ENCODE measurements at regions not wholly inside any gene's neighbourhood (a gene's known extent, or its start where the extent isn't known, plus 50 kb on each side); places are given as distances from the start of the nearest gene placed in this dataset.

- no peak for DNase-seq (ENCODE audit: low spot score)
Observed at GRCh38 chr2:157184161-157184895, 73.2 kb upstream of the GALNT5 start.

- no peak for DNase-seq (ENCODE audit: low spot score)
Observed at GRCh38 chr2:157185476-157186227, 71.9 kb upstream of the GALNT5 start.

- no peak for DNase-seq (ENCODE audit: low spot score)
Observed at GRCh38 chr2:157190151-157190550, 67.4 kb upstream of the GALNT5 start.

DNA sequence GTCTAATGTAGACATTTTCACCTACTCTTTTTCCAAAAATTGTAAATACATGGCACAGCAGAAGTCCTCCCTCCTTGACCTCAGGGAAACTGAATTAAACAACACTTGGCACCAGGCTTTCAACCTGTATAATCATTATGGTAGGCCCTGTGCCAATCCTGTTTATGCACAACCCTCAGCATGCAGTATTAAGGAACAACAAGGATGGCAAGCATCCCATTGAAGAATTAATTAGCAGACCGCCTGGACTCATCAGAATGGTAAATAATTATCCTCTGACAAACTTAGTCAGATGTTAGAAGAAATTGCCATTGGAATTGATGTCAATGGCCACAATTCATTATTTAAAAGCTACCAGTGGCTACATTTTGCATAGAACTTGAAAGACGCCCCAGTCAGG is 66.3 kb upstream of the GALNT5 start:
- DNase-seq (ENCODE audit: low spot score) = no peak

DNA sequence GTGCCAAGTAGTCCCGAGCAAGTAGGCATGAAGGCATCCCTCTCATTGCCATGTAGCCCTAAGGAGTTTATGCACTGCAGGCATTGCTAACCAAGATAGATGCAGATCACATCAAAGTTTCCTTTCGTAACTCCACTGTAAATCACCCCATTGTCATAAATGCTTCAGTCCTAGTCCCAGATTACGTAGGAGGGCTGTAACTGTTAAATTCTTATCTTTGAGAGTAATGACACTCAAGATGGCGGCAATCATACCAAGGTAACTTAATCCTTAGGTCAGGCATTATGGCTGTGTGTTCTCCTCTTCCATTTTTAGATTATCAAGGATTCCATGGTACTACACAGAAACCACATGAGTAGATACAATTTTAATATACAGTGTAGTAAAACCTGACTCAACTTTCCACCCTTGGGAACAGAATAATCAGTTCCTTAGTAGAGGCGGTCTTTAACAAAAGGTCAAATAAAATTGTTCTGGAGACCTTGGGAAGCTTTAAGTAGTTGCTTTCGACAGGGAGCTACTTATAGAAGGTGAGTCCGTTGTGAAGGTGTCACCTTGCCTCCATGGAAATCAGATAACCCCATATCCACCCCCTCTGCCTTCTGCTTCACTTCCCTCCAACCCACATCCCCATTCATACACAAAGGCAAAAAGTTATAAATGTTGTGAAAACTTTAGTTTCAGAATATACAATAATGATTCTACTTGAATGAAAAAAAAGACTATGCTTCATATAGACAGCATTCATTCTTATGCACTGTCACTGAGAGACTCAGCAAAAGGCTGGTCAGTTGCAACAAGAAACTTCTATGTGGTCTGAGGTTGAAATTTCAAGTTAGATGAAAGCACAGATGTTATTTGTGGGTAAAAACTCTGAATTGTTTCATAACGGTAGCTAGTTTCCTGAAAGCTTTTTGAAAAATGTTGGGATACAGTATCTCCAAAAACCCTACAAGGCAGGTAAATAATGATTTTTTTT is 64.8 kb upstream of the GALNT5 start:
- DNase-seq (ENCODE audit: low spot score) = no peak

DNA sequence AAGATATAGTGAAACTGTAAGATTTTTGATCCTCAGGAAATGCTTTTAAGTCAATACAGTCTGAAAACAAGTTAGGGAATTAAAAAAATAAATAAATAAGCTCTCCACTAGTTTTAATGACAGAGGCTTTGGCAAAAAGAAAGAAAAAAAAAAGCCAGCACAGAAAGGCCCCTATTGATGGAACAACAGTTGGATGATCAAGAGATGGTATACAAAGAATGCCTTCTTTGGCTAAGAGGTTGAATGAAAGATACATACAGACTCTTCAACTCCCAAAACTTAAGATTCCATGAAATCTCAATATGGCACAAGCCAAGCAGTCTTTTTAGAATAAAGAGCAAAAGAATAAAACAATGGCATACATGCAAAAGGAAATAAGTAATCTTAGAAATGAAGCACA is 64.0 kb upstream of the GALNT5 start:
- DNase-seq (ENCODE audit: low spot score) = no peak

GRCh38 chr2:157194097-157194688 is 63.3 kb upstream of the GALNT5 start:
- peak; percentile 65 for DNase-seq (ENCODE audit: low spot score)

- DNase-seq (ENCODE audit: low spot score) = no peak
Observed at GRCh38 chr2:157194844-157195243, 62.7 kb upstream of the GALNT5 start.

GRCh38 chr2:157196956-157197355 is 60.5 kb upstream of the GALNT5 start:
- no peak for DNase-seq (ENCODE audit: low spot score)

DNA sequence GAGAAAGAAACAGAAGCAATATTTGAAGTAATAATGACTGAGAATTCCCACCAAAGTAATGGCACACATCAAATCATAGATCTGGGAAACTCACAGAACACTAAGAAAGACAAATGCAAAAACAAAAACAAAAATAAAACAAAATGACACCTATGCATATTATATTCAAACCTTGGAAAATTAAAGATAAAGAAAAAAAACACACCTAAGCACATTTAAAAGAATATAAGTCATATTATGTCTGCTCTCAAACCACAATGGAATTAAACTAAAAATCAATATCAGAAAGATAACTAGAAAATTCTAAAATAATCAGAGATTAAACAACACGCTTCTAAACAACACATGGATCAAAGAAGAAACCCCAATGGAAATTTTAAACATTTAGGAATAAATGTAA is 59.7 kb upstream of the GALNT5 start:
- no peak for DNase-seq (ENCODE audit: low spot score)

DNA sequence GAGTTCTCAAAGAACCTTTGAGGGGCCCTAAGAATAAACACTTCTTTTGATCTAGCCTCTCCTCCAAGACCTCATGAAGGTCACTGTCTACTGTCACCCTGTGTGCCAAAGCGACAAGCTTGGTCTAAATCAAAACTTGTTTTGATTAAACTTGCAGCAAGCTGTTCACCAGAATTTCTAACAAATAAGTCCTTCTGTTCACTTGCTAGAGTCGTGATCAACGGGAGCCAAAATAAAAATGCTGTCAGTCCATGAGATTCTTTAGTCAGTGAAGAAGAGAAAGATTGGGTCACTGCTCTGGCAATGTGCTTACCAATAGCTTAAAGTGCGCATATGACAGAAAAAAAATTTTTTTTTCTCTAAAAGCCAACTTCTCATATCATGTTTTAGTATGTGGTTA is 53.9 kb upstream of the GALNT5 start:
- DNase-seq (ENCODE audit: low spot score) = no peak

DNA sequence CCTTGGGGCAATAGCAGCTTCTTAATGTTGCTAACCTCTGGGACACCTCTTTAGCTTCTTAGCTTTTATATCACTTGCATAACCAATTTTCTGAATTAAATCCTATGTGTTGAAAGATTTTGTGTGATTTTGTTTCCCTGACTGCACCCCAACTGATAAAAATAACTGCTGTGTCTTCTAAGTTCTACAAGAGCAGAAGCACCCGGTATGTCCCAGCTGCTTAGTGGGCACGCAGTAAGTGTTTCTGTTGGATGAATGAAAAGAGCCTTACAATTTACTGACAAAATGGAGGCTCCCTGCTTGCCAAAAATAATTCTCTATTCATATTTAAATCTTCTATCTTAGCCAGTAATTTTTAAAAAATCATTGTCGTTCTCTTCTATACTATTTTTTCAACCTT is 53.1 kb upstream of the GALNT5 start:
- no peak for DNase-seq (ENCODE audit: low spot score)

DNA sequence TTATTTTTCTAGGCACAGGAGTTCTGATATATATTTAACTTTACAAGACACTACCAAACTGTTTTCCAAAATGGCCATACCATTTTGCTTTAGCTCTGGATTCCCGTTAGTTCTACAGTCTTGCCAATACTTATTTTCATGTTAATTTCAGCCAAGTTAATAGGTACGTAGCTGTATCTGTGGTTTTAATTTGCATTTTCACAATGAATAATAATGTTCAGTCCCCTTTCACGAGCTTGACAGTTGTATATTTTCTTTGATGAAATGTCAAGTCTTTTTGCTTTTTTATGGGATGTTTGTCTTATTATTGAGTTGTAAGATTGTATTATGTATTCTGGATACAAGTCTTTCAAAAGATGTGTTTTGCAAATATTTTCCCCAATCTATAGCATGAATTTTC is 50.6 kb upstream of the GALNT5 start:
- DNase-seq (ENCODE audit: low spot score) = no peak
